CD4-positive, alpha-beta T cell (primary cell): ENCODE measurements at regions not wholly inside any gene's neighbourhood (a gene's known extent, or its start where the extent isn't known, plus 50 kb on each side); places are given as distances from the start of the nearest gene placed in this dataset.

Experiments
- ATAC-seq: fragments of 200-7000 bp; cut with Tn5 transposase; one replicate; pipeline ENCODE4 v1.10.0; 2022; ENCODE audit warnings: mild to moderate bottlenecking; ENCODE audit not compliant: poor library complexity
- CTCF ChIA-PET: fragments of 350-600 bp; sonication (Branson Sonifier 250); formaldehyde crosslinking; loops from one replicate; lab custom pipeline; 2021; ENCODE audit warnings: antibody characterized with exemption, inconsistent platforms; lab: Charles Lee
- POLR2A ChIA-PET: fragments of 350-600 bp; sonication (Branson Sonifier 250); formaldehyde crosslinking; loops from one replicate; lab custom pipeline; 2021; ENCODE audit warnings: antibody characterized with exemption, inconsistent platforms; lab: Charles Lee
- DNase-seq, 14 experiments: peaks; one replicate each; pipeline ENCODE4 v3.0.0-alpha.2; 2013 to 2020; ENCODE audit warnings: mixed read lengths in 2 of 14
- H3K27ac ChIP-seq, 2 donors: one replicate each; pipeline versions ENCODE4 v1.5.1 to v1.7.0; 2013; ENCODE audit warnings: low read length in 2 of 2, low read depth in 1 of 2, mild to moderate bottlenecking in 1 of 2
- H3K27me3 ChIP-seq, 2 experiments: 1 replicate in 1 of 2; 2 replicates in 1 of 2; pipeline versions ENCODE4 v1.6.1 to v1.7.0; 2013; ENCODE audit warnings: low read length in 2 of 2, control low read depth in 1 of 2, mild to moderate bottlenecking in 1 of 2, moderate library complexity in 1 of 2; ENCODE audit not compliant: insufficient read depth in 2 of 2, control insufficient read depth in 1 of 2
- H3K36me3 ChIP-seq: one replicate; pipeline ENCODE4 v1.6.1; 2013; ENCODE audit warnings: low read length, control low read depth; ENCODE audit not compliant: insufficient read depth
- H3K4me1 ChIP-seq: one replicate; pipeline ENCODE4 v1.6.1; 2013; ENCODE audit warnings: low read length, control low read depth; ENCODE audit not compliant: insufficient read depth
- H3K4me3 ChIP-seq: one replicate; pipeline ENCODE4 v1.5.1; 2013; ENCODE audit warnings: mild to moderate bottlenecking, low read length, moderate library complexity
- H3K9me3 ChIP-seq, 2 experiments: 1 replicate in 1 of 2; 2 replicates in 1 of 2; pipeline versions ENCODE4 v1.6.1 to v1.7.0; 2013; ENCODE audit warnings: low read length in 2 of 2, mild to moderate bottlenecking in 2 of 2, control low read depth in 1 of 2, moderate library complexity in 1 of 2; ENCODE audit not compliant: control insufficient read depth in 1 of 2, insufficient read depth in 1 of 2
- H3K27ac Mint-ChIP-seq: one replicate; pipeline ENCODE4 v1.8.0; 2020; ENCODE audit warnings: mixed read lengths
- H3K27me3 Mint-ChIP-seq: one replicate; pipeline ENCODE4 v1.8.0; 2021; ENCODE audit warnings: mixed read lengths
- H3K36me3 Mint-ChIP-seq: one replicate; pipeline ENCODE4 v1.8.0; 2021; ENCODE audit warnings: low read depth, mixed read lengths
- H3K4me1 Mint-ChIP-seq: one replicate; pipeline ENCODE4 v1.8.0; 2021; ENCODE audit warnings: low read depth, mixed read lengths
- H3K4me3 Mint-ChIP-seq: one replicate; pipeline ENCODE4 v1.8.0; 2020; ENCODE audit warnings: mild to moderate bottlenecking, mixed read lengths
- H3K9me3 Mint-ChIP-seq: one replicate; pipeline ENCODE4 v1.8.0; 2020; ENCODE audit warnings: mixed read lengths
- intact Hi-C, 2 experiments: fragments of 100-400 bp; cut with DNase I in 1 of 2; cut with micrococcal nuclease in 1 of 2; formaldehyde crosslinking; loops; one replicate each; pipeline versions ENCODE4 v1.15.1 to v1.9.0; 2023 to 2025; cut with DNase I, micrococcal nuclease
- TF ChIP-seq, protein P1 (sequence below): fragments of 200-600 bp; IDR thresholded peaks from one replicate; pipeline ENCODE4 v1.8.0; 2022; ENCODE audit warnings: antibody characterized with exemption, mild to moderate bottlenecking

- Histone ChIP-seq H3K9me3 (no peaks in the 10 kb centered on the region), H3K4me3 (no peak overlapping the region), H3K27me3 (no peaks in the 10 kb centered on the region), H3K4me1 (no peaks in the 10 kb centered on the region), H3K36me3 (no peaks in the 10 kb centered on the region), H3K27ac (no peak overlapping the region)
- TF ChIP-seq, protein P1, sequence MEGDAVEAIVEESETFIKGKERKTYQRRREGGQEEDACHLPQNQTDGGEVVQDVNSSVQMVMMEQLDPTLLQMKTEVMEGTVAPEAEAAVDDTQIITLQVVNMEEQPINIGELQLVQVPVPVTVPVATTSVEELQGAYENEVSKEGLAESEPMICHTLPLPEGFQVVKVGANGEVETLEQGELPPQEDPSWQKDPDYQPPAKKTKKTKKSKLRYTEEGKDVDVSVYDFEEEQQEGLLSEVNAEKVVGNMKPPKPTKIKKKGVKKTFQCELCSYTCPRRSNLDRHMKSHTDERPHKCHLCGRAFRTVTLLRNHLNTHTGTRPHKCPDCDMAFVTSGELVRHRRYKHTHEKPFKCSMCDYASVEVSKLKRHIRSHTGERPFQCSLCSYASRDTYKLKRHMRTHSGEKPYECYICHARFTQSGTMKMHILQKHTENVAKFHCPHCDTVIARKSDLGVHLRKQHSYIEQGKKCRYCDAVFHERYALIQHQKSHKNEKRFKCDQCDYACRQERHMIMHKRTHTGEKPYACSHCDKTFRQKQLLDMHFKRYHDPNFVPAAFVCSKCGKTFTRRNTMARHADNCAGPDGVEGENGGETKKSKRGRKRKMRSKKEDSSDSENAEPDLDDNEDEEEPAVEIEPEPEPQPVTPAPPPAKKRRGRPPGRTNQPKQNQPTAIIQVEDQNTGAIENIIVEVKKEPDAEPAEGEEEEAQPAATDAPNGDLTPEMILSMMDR, result no peak
- CTCF ChIA-PET, result no interaction called here
- H3K27me3 Mint-ChIP-seq, result no peaks in the 10 kb centered on the region
- no peaks in the 10 kb centered on the region for H3K36me3 Mint-ChIP-seq
- ATAC-seq (no peak), DNase-seq (no peak)
- H3K27ac Mint-ChIP-seq, result no peak overlapping the region
- POLR2A ChIA-PET, result no interaction called here
- no peak overlapping the region for H3K4me3 Mint-ChIP-seq
- H3K4me1 Mint-ChIP-seq, result no peaks in the 10 kb centered on the region
- H3K9me3 Mint-ChIP-seq, result peaks cover 2% of the 10 kb centered on the region
- intact Hi-C loops, result no loop called here
These were observed 1455.1 kb downstream of the KCNT2 start for GRCh38 chr1:195153107-195153506.

GRCh38 chr1:195150768-195151167 lies 1457.5 kb downstream of the KCNT2 start:
- ChIA-PET POLR2A (no interaction called here), CTCF (no interaction called here)
- Mint-ChIP-seq H3K36me3 (no peaks in the 10 kb centered on the region), H3K27me3 (no peaks in the 10 kb centered on the region), H3K4me3 (no peak overlapping the region), H3K27ac (no peak overlapping the region), H3K4me1 (no peaks in the 10 kb centered on the region), H3K9me3 (no peaks in the 10 kb centered on the region)
- ATAC-seq (no peak), DNase-seq (no peak)
- TF ChIP-seq, protein P1, result no peak
- no peaks in the 10 kb centered on the region for H3K9me3 ChIP-seq
- no peaks in the 10 kb centered on the region for H3K27me3 ChIP-seq
- H3K27ac ChIP-seq, result no peak overlapping the region
- H3K4me1 ChIP-seq, result no peaks in the 10 kb centered on the region
- intact Hi-C loops, result no loop called here
- no peak overlapping the region for H3K4me3 ChIP-seq
- no peaks in the 10 kb centered on the region for H3K36me3 ChIP-seq

- intact Hi-C loops, result no loop called here
- ATAC-seq (no peak), DNase-seq (no peak)
- no peaks in the 10 kb centered on the region for H3K4me1 ChIP-seq
- ChIA-PET CTCF (no interaction called here), POLR2A (no interaction called here)
- no peaks in the 10 kb centered on the region for H3K4me1 Mint-ChIP-seq
- no peaks in the 10 kb centered on the region for H3K27me3 ChIP-seq
- H3K4me3 ChIP-seq, result no peak overlapping the region
- H3K36me3 ChIP-seq, result no peaks in the 10 kb centered on the region
- H3K9me3 Mint-ChIP-seq, result peaks cover 8% of the 10 kb centered on the region
- H3K27me3 Mint-ChIP-seq, result no peaks in the 10 kb centered on the region
- H3K27ac Mint-ChIP-seq, result no peak overlapping the region
- H3K27ac ChIP-seq, result no peak overlapping the region
- no peaks in the 10 kb centered on the region for H3K9me3 ChIP-seq
- TF ChIP-seq, protein P1, result no peak
- no peaks in the 10 kb centered on the region for H3K36me3 Mint-ChIP-seq
- no peak overlapping the region for H3K4me3 Mint-ChIP-seq
These were observed 1466.9 kb downstream of the KCNT2 start for GRCh38 chr1:195141294-195141693.
